PFSK-1 (cell line): ENCODE measurements at regions not wholly inside any gene's neighbourhood (a gene's known extent, or its start where the extent isn't known, plus 50 kb on each side); places are given as distances from the start of the nearest gene placed in this dataset.

Source experiments
- FOXP2 ChIP-seq: optimal IDR thresholded peaks from 2 replicates; pipeline ENCODE3; 2011; ENCODE audit warnings: borderline replicate concordance, control low read depth, inconsistent platforms; ENCODE audit not compliant: insufficient read depth; ENCODE audit errors: extremely low read length, extremely low read depth
- POLR2AphosphoS5 ChIP-seq: IDR thresholded peaks from 2 replicates; pipeline ENCODE4 v1.6.1; 2012; ENCODE audit warnings: low read depth, mild to moderate bottlenecking, control low read depth, low read length, moderate library complexity
- REST ChIP-seq, 2 experiments: IDR thresholded peaks; 2 replicates each; pipeline versions ENCODE4 v1.6.1 to v1.8.0; 2011 to 2012; ENCODE audit warnings: low read depth in 2 of 2, low read length in 2 of 2, control low read depth in 1 of 2, inconsistent platforms in 1 of 2, mild to moderate bottlenecking in 1 of 2, moderate library complexity in 1 of 2; ENCODE audit not compliant: insufficient read depth in 1 of 2
- SIN3A ChIP-seq: IDR thresholded peaks from 2 replicates; pipeline ENCODE4 v1.6.1; 2012; ENCODE audit warnings: mild to moderate bottlenecking, low read length, moderate library complexity, borderline replicate concordance; ENCODE audit not compliant: insufficient read depth
- TAF1 ChIP-seq: IDR thresholded peaks from 2 replicates; pipeline ENCODE4 v1.6.1; 2012; ENCODE audit warnings: low read length, control low read depth, borderline replicate concordance; ENCODE audit not compliant: insufficient read depth

- TF ChIP-seq SIN3A, result no peak
- TF ChIP-seq REST (IDR thresholded peaks at IDR 0.05; ENCODE audit: insufficient read depth in 1 of 2, low read depth in 2 of 2, low read length in 2 of 2), result no peak
- TF ChIP-seq TAF1, result no peak
- no peak for TF ChIP-seq POLR2AphosphoS5
- no peak for TF ChIP-seq FOXP2
Observed at GRCh38 chr4:128394778-128395177, 107.2 kb upstream of the PGRMC2 start.

GRCh38 chr4:128393101-128393704 is 105.6 kb upstream of the PGRMC2 start:
- no peak for TF ChIP-seq REST (IDR thresholded peaks at IDR 0.05; ENCODE audit: insufficient read depth in 1 of 2, low read depth in 2 of 2, low read length in 2 of 2)
- no peak for TF ChIP-seq SIN3A
- TF ChIP-seq TAF1, result no peak
- no peak for TF ChIP-seq POLR2AphosphoS5
- no peak for TF ChIP-seq FOXP2

- TF ChIP-seq REST (IDR thresholded peaks at IDR 0.05; ENCODE audit: insufficient read depth in 1 of 2, low read depth in 2 of 2, low read length in 2 of 2) (no peak), POLR2AphosphoS5 (no peak), FOXP2 (no peak), TAF1 (no peak), SIN3A (no peak)
Observed at GRCh38 chr4:128390475-128390996, 102.9 kb upstream of the PGRMC2 start.

GRCh38 chr4:128388796-128389195 is 101.2 kb upstream of the PGRMC2 start:
- TF ChIP-seq SIN3A (no peak), TAF1 (no peak), POLR2AphosphoS5 (no peak), REST (IDR thresholded peaks at IDR 0.05; ENCODE audit: insufficient read depth in 1 of 2, low read depth in 2 of 2, low read length in 2 of 2) (no peak)

- no peak for TF ChIP-seq POLR2AphosphoS5
- no peak for TF ChIP-seq TAF1
- TF ChIP-seq REST (IDR thresholded peaks at IDR 0.05; ENCODE audit: insufficient read depth in 1 of 2, low read depth in 2 of 2, low read length in 2 of 2), result no peak
- TF ChIP-seq FOXP2, result no peak
- TF ChIP-seq SIN3A, result no peak
Observed at GRCh38 chr4:128388352-128388630, 100.7 kb upstream of the PGRMC2 start.
